IPS-20b (cell line): ENCODE measurements at regions not wholly inside any gene's neighbourhood (a gene's known extent, or its start where the extent isn't known, plus 50 kb on each side); places are given as distances from the start of the nearest gene placed in this dataset.

Experiments
- H3K27ac ChIP-seq: one replicate; pipeline ENCODE4 v1.5.1; 2013; ENCODE audit warnings: low read length
- H3K27me3 ChIP-seq: 2 replicates; pipeline ENCODE4 v1.6.1; 2013; ENCODE audit warnings: mild to moderate bottlenecking, low read length, inconsistent platforms; ENCODE audit not compliant: insufficient read depth
- H3K36me3 ChIP-seq: 2 replicates; pipeline ENCODE4 v1.6.1; 2013; ENCODE audit warnings: low read depth, mild to moderate bottlenecking, inconsistent platforms, low read length, moderate library complexity; ENCODE audit not compliant: insufficient read depth
- H3K4me1 ChIP-seq: 2 replicates; pipeline ENCODE4 v1.6.1; 2013; ENCODE audit warnings: mild to moderate bottlenecking, control low read depth, inconsistent platforms, low read length, moderate library complexity; ENCODE audit not compliant: insufficient read depth
- H3K4me3 ChIP-seq: 2 replicates; pipeline ENCODE4 v1.5.1; 2013; ENCODE audit warnings: mild to moderate bottlenecking, low read length, inconsistent platforms
- H3K9ac ChIP-seq: 2 replicates; pipeline ENCODE4 v1.6.1; 2013; ENCODE audit warnings: low read depth, mild to moderate bottlenecking, inconsistent platforms, low read length, moderate library complexity
- H3K9me3 ChIP-seq: 2 replicates; pipeline ENCODE4 v1.6.1; 2013; ENCODE audit warnings: mild to moderate bottlenecking, low read depth, low read length, inconsistent platforms; ENCODE audit not compliant: insufficient read depth

DNA sequence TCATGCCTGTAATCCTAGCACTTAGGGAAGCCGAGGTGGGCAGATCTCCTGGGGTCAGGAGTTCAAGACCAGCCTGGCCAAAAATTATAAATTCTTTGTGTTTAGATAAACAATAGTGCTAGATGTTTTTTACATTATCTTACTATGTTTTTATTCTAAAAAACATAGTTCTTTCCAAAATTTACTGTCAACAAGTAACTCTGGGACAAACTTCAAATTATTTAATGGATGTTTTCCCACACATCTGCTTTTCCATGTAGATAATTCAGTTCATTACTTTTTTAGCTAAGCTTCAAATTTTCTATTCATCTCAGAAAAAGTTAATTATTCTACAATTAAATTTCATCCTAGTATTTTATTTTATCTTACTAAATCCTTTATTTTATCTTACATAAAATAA, 596.2 kb upstream of the LRRC4C start:
- H3K4me1 ChIP-seq = no peaks in the 10 kb centered on the region
- no peak overlapping the region for H3K9ac ChIP-seq

DNA sequence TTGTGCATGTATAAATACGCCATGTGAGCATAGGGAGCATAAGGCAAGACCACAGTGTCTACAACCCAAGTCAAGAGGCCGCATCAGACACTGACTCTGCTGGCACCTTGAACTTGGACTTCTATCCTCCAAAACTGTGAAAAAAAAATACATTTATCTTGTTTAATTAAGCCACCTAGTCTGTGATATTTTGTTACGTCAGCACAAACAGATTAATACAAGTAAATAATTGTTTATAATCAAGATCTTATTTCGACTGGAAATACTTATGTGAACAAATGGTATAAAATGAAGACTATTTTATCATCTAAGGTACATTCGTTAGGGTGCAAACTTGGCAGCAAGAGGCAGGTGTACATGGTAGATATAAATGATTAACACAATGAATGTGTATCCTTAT, 599.3 kb upstream of the LRRC4C start:
- Histone ChIP-seq H3K27ac (no peak overlapping the region), H3K9me3 (no peaks in the 10 kb centered on the region), H3K9ac (no peak overlapping the region), H3K4me1 (no peaks in the 10 kb centered on the region), H3K27me3 (no peaks in the 10 kb centered on the region), H3K4me3 (no peak overlapping the region), H3K36me3 (no peaks in the 10 kb centered on the region)

More for the DNA sequence above, 596.2 kb upstream of the LRRC4C start:
- Histone ChIP-seq H3K27ac (no peak overlapping the region), H3K4me3 (no peak overlapping the region), H3K27me3 (no peaks in the 10 kb centered on the region), H3K9me3 (no peaks in the 10 kb centered on the region), H3K36me3 (no peaks in the 10 kb centered on the region)

DNA sequence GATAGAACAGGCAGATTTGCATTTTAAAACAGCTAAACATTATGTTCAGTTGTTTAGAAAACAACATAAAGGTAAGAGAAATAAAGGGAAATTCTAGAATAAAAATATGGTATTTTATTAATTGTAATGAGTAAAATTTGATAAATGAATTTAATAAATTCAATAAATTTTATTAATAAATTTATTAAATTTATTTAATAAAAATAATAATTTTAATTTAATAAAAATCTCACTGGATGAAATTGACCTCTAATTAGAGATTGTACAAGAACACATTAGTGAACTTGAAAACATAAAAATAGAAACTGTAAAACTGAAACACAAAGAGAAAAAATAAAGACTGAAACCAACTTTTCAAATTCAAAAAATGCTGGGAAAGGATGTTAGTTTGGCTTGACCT, 605.7 kb upstream of the LRRC4C start:
- Histone ChIP-seq H3K27me3 (no peaks in the 10 kb centered on the region), H3K36me3 (no peaks in the 10 kb centered on the region), H3K27ac (no peak overlapping the region), H3K9me3 (no peaks in the 10 kb centered on the region), H3K4me3 (no peak overlapping the region), H3K9ac (no peak overlapping the region), H3K4me1 (no peaks in the 10 kb centered on the region)

DNA sequence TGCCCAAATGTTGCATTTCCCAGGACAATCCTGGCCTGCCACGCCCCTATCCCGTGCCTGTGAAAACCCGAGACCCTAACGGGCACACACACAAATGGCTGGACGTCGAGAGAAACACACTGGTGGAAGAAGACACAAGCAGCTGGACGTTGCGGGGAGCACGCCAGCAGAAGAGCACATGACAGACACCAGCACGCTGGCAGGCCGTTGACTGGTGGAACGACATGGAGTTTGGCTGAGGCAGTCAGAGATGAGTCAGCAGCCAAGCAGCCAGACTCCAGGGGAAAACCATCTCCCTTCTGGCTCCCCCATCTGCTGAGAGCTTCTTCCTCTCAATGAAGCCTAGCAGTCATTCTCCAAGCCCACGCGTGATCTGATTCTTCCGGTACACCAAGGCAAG, 606.7 kb upstream of the LRRC4C start:
- Histone ChIP-seq H3K27ac (no peak overlapping the region), H3K27me3 (no peaks in the 10 kb centered on the region), H3K36me3 (no peaks in the 10 kb centered on the region), H3K4me1 (no peaks in the 10 kb centered on the region), H3K4me3 (no peak overlapping the region), H3K9me3 (no peaks in the 10 kb centered on the region), H3K9ac (no peak overlapping the region)

DNA sequence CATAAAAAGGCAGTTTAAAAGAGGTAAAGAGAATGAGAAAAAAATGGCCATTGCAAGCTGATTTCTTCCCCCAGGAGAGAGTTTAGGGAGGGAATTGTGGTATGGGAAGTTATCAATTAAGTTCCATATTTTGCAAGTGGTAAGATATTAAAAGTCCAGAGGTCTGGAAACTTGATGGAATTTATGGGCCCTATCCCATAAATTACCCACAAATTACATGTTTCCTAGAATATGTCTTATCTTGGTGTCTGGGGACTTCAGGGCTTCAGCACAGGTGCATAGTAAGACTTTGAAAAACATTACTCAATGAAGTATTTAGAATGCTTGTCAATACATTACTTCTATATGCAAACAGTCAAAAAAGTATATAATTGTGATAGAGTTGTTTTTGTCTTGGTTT, 614.9 kb upstream of the LRRC4C start:
- Histone ChIP-seq H3K4me1 (no peaks in the 10 kb centered on the region), H3K9me3 (no peaks in the 10 kb centered on the region), H3K36me3 (no peaks in the 10 kb centered on the region), H3K27ac (no peak overlapping the region), H3K9ac (no peak overlapping the region), H3K27me3 (no peaks in the 10 kb centered on the region), H3K4me3 (no peak overlapping the region)

DNA sequence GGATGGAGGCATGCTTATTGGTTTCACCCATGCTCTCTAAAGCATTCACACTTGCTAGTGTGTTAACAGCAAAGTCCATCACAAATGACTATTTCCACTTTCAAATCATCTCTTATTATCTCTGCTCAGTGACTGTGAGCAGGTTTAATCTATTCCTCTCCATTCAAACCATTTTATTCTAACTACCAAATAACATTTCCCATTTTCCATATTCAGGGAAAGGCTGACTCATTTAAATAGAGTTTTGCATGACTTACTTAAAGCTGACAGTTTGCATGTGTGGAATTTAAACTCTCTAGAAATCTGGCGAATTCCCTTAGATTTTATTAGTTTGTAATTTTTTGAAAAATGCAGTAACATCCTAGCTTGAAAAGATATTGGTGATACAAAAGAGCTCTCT, 615.7 kb upstream of the LRRC4C start:
- Histone ChIP-seq H3K9me3 (no peaks in the 10 kb centered on the region), H3K4me3 (no peak overlapping the region), H3K27me3 (no peaks in the 10 kb centered on the region), H3K4me1 (no peaks in the 10 kb centered on the region), H3K27ac (no peak overlapping the region), H3K9ac (no peak overlapping the region), H3K36me3 (no peaks in the 10 kb centered on the region)

DNA sequence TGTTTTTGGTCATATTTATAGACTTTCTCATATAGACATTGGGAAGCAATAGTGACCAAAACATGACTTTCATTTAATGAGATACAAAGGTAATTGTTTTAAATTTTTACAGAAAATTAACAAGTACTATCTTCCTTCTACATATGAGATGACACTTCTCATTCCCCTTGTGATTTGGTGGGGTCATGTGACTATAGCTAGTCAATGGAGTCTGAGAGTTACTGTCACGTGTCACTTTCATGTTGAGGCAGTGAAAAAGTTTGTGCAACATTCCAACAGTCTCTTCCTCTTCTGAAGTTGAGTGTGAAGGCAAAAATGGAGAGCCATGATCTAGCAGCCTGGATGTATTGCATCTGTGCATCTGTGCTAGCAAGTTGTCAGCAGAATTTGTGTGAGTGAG, 618.3 kb upstream of the LRRC4C start:
- no peak overlapping the region for H3K9ac ChIP-seq
- H3K4me1 ChIP-seq = no peaks in the 10 kb centered on the region
- H3K9me3 ChIP-seq = no peaks in the 10 kb centered on the region

DNA sequence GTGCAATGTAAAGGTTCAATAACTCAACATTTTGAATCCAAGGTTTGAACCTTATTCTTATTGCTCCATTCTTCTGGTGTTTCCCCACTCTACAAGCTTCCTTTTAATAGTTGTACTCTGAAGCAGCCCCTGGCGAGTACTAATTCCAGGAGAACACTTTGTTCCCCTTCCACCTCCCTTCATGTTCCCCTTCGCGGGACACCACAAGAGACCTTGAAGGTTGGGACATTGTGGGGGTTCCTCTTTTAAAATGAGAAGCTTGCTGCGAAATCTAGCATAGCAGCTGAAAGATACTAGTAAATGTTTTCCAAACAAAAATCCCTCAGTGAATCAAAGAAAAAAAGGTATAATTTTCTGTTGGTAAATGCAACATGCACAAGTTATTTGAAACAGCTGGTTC, 626.3 kb upstream of the LRRC4C start:
- H3K4me1 ChIP-seq = no peaks in the 10 kb centered on the region
- no peak overlapping the region for H3K4me3 ChIP-seq
- H3K9me3 ChIP-seq = no peaks in the 10 kb centered on the region
- H3K36me3 ChIP-seq = no peaks in the 10 kb centered on the region
- H3K27ac ChIP-seq = no peak overlapping the region
- H3K27me3 ChIP-seq = no peaks in the 10 kb centered on the region
- no peak overlapping the region for H3K9ac ChIP-seq

More for the DNA sequence above, 618.3 kb upstream of the LRRC4C start:
- Histone ChIP-seq H3K36me3 (no peaks in the 10 kb centered on the region), H3K27ac (no peak overlapping the region), H3K4me3 (no peak overlapping the region), H3K27me3 (no peaks in the 10 kb centered on the region)

DNA sequence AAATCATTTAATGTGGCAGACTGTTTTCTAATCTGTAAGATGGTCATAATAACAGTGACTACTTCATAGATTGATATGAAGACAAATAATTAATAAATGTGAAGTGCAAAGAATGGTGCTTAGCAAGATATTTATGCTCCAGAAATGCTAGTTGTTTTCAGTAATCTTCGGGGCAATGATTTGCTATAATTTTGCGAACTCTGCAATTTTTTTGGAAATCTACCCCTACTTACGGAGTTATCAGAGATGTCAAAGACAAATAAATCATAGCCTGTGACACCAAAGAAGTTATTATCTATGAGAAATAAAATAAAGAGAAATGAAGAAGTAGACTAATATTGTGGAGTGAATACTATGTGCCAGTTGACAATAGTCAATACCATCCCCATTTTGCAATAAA, 634.1 kb upstream of the LRRC4C start:
- Histone ChIP-seq H3K9me3 (peaks cover 15% of the 10 kb centered on the region), H3K4me1 (no peaks in the 10 kb centered on the region), H3K9ac (no peak overlapping the region), H3K4me3 (no peak overlapping the region), H3K27ac (no peak overlapping the region), H3K27me3 (no peaks in the 10 kb centered on the region), H3K36me3 (no peaks in the 10 kb centered on the region)

DNA sequence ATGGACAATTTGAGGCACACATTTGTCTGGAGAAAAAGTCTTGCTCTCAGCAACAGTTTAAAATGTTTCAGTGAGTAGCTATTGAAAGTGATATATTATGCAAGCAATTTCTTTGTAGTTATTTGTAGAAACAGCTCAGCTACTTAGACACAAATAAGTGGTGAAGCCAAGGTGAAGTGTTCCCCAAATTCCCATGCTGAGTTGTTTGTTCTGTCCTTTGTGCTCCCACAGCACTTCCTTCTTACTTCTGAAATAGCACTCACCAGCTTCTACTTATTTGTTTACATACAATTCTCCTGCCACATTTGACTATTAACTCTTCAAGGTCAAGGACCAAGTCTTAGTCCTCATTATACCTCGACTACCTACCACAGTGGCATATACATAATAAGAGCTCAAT, 638.6 kb upstream of the LRRC4C start:
- no peaks in the 10 kb centered on the region for H3K4me1 ChIP-seq
- no peaks in the 10 kb centered on the region for H3K27me3 ChIP-seq
- H3K9ac ChIP-seq = no peak overlapping the region
- peaks cover 15% of the 10 kb centered on the region for H3K9me3 ChIP-seq
- no peak overlapping the region for H3K4me3 ChIP-seq
- no peak overlapping the region for H3K27ac ChIP-seq
- no peaks in the 10 kb centered on the region for H3K36me3 ChIP-seq

DNA sequence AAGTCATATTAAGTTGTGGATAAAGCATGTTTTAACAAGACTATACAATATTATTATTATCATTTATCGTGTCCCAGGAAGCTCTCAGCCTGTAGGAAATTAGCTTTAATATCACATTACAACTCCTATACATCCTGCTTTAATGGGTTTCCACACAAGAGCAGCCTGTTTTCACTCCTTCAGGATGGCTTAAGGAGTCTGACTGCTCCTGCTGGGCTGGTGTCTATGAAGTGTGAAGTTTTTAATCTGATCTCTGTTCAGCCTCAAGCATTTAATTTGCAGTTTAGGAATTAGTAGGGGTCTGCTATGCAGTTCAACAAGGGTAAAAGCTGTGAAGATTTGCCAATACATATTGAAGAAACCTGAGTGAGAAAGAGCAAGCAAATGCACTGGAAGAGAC, 653.4 kb upstream of the LRRC4C start:
- Histone ChIP-seq H3K4me1 (no peaks in the 10 kb centered on the region), H3K27ac (no peak overlapping the region), H3K4me3 (no peak overlapping the region), H3K27me3 (no peaks in the 10 kb centered on the region), H3K9me3 (no peaks in the 10 kb centered on the region), H3K36me3 (no peaks in the 10 kb centered on the region), H3K9ac (no peak overlapping the region)

DNA sequence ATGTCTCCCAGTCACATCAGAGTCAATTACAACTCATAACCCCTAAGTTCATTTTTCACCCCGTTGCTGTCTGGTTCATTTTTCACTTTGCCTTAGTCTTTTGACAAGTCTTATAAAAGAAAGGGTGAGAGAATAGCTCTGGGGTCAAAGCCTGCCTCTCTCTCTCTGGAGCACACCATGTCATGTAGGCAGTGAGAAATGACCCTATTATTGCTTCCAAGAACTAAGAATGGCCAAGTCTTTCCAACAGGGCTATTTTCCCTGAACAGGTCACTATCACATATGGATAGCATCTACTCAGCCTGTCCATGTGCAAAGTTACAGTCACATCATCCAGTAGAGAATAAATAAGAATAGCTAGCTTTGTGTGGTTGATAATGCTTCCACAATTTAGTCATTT, 655.5 kb upstream of the LRRC4C start:
- no peak overlapping the region for H3K27ac ChIP-seq
- no peaks in the 10 kb centered on the region for H3K36me3 ChIP-seq
- H3K27me3 ChIP-seq = no peaks in the 10 kb centered on the region
- no peaks in the 10 kb centered on the region for H3K9me3 ChIP-seq
- no peak overlapping the region for H3K9ac ChIP-seq
- H3K4me1 ChIP-seq = no peaks in the 10 kb centered on the region
- no peak overlapping the region for H3K4me3 ChIP-seq

DNA sequence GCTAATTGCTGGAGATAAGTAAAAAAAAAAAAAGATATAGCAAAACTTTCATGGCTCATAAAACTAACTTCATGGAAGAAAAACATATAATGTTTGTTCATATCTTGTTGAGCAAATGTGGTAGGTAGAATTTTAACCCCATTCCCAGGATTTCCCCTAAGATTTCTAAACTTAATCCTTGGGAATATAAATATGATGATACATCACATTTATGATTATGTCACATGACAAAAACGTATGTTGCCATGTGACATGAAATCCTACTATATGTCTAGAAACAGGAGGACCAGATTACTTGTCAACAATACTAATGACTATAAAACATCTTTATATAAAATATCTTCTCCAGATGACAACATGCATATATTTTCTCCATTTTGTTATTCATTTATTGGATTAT, 679.0 kb upstream of the LRRC4C start:
- Histone ChIP-seq H3K4me3 (no peak overlapping the region), H3K4me1 (no peaks in the 10 kb centered on the region), H3K27me3 (no peaks in the 10 kb centered on the region), H3K9ac (no peak overlapping the region), H3K9me3 (peaks cover 5% of the 10 kb centered on the region; the same call in 1 of the 2 replicates), H3K36me3 (no peaks in the 10 kb centered on the region), H3K27ac (no peak overlapping the region)
